Suppressor macrophage (primary cell): ENCODE measurements at regions not wholly inside any gene's neighbourhood (a gene's known extent, or its start where the extent isn't known, plus 50 kb on each side); places are given as distances from the start of the nearest gene placed in this dataset.
A peak's percentile ranks its signal among the peaks of the same experiment; 100 is the strongest.
"Not testable (repeated sequence)": the region's sequence is repeated elsewhere in the genome, so short reads cannot be mapped to it uniquely, and the experiment has no call there.

Experiments used
- DNase-seq, 4 experiments: peaks; one replicate each; pipeline ENCODE4 v3.0.0-alpha.2; 2020 to 2022

DNA sequence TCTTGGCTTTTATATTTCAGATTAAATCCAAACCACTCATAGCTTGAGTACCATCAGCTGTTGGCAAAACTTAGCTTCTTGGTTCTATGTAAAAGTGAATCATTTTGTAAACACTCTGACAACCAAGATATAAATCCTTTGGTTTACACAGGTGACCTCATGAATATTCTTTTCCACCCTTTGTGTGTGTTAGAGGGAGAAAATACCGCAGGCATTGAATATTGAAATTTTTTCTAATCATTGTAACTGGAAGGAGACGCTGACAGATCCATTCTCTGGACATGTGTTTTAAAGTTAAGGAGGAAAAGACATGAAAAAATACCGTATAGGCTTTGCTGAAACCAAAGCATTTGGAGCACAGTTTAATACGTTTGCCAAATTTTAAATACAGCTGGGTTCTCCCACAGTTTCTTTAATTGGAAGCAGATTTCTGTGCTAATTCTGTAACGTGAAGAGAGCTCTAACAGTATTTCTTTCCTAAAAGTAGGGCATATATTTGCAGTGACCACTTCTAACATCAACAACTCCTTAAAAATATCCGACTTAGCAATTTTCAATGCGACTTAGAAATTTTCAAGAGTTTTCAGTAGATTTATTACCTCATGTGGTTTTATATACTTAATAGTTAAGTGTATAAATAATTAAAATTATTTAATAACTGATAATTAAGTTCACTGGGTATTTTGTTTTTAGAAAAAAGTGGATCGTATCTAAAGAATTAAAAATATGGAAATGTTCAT is 388.2 kb downstream of the USP25 start:
- DNase-seq: no peak

DNA sequence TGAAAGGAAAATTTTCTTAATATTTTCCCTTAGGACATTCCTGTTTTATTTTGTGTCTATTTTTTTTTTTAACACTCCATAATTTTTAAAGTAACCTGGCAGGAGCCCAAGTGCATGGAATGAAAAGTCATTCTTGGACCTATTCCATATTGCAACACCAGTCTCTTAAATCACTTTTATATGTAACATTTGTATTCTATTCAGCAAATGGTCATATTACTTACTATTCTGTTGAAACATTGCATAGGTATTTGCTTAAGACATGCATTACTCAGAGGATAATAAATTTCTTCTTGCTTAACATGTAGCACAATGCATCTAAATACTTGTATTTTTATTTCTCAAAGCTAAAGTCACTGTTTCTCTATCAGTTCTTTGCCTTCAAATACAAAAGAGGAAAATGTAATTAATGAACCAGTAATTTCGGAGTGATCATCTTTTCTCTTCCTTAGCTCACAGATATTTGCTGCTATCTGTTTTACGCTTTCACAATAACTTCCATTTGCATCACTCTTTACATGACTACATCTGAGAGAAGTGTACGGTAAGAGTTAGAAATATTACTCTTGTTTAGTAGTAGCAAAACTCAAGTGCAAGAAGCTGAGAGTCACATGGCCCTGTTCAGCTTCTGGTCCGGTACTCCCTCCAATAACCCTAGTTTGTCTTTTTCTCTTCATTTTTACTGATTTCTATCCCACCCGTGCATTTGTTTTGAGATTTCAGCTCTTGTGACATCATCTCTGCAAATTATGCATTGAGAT is 394.8 kb downstream of the USP25 start:
- no peak for DNase-seq

- no peak for DNase-seq
Measured at GRCh38 chr21:16125274-16125673, 395.5 kb downstream of the USP25 start.

DNA sequence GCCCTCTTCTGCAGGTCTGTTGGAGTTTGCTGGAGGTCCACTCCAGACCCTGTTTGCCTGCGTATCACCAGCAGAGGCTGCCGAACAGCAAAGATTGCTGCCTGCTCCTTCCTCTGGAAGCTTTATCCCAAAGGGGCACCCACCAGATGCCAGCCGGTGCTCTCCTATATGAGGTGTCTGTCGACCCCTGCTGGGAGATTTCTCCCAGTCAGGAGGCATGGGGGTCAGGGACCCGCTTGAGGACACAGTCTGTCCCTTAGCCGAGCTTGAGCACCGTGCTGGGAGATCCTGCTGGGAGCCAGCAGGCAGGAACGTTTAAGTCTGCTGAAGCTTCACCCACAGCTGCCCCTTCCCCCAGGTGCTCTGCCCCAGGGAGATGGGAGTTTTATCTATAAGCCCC is 402.7 kb downstream of the USP25 start:
- DNase-seq: not testable (repeated sequence)

DNA sequence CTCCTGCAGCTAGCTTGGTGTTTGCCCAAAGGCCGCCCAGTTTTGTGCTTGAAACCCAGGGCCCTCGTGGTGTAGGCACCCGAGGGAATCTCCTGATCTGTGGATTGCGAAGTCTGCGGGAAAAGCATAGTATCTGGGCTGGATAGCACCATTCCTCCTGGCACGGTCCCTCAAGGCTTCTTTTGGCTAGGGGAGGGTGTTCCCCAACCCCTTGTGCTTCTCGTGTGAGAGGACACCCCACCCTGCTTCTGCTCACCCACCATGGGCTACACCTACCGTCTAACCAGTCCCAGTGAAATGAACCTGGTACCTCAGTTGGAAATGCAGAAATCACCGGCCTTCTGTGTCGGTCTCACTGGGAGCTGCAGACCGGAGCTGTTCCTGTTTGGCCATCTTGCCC is 403.5 kb downstream of the USP25 start:
- no peak for DNase-seq

DNA sequence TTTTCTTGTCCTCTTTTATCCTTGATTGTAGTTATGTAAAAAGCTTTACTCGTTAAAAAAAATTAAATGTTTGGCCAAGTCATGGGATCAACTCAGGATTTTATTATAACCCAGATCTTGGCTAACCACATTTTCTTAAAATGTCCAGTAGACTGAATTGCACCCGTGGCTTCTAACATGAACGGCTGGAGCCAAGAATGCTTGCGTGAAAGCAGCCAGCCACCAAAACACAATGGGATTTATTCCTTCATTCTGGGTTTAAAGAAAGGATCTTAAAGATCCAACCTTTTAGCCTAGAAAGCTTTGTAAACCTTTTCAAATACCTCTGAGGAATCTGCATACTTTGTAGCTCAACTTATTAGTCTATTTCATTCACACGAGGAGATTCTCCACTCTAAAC is 404.4 kb downstream of the USP25 start:
- no peak for DNase-seq

GRCh38 chr21:16137106-16137505 is 407.3 kb downstream of the USP25 start:
- DNase-seq: no peak

DNA sequence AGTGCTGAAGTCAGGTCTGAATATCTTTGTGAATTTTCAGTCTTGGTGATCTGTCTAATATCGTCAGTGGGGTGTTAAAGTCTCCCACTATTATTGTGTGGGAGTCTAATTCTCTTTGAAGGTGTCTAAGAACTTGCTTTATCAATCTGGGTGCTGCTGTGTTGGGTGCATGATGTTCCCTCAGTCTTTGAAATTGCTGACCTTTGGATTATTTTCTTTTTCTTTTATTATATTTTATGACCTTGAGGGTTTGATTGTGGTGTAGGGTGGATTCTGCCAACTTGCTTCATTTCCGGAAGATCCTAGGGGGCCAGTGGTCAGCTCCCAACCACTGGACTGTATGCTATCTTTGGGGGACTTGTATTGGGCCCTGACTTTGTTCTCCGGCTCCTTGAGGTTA is 415.3 kb downstream of the USP25 start:
- DNase-seq: no peak

DNA sequence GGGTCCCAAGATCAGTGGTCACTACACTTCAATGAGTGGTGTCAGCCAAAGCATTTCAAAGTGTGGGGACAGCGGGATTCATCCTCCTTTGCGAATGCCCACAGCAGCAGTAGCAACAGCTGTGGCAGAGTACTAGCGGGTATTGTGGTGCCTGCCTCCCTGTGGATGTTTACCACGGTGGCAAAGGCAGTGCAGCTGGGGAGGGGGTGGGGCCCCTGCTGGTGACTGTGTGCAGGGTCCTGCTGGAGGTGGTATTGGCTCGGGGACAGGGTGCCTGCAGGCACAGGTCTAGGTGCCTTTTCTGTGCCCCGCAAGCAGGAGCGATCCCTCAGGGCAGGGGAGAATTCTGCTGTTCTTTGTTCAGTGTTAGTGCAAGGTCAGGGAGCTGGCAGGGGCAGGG is 415.7 kb downstream of the USP25 start:
- DNase-seq: no peak

DNA sequence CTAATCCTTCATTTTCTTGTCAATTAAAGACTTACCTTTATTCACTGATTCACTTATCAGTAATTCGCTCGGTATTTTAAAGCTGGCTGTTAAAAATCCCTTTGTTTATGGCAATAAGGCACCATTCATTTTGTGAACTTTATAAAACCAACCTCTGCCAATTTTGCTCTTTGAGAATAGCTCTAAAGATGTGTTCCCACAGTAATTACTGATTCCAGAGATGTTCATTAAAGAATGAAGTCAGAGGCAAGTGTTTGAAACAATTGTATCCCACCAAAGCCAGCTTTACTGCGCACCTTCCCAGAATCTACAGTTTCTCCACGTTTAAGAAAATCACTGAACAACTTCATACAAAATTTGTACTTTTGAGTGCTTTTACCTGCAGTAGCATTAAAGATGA is 424.5 kb downstream of the USP25 start:
- no peak for DNase-seq

DNA sequence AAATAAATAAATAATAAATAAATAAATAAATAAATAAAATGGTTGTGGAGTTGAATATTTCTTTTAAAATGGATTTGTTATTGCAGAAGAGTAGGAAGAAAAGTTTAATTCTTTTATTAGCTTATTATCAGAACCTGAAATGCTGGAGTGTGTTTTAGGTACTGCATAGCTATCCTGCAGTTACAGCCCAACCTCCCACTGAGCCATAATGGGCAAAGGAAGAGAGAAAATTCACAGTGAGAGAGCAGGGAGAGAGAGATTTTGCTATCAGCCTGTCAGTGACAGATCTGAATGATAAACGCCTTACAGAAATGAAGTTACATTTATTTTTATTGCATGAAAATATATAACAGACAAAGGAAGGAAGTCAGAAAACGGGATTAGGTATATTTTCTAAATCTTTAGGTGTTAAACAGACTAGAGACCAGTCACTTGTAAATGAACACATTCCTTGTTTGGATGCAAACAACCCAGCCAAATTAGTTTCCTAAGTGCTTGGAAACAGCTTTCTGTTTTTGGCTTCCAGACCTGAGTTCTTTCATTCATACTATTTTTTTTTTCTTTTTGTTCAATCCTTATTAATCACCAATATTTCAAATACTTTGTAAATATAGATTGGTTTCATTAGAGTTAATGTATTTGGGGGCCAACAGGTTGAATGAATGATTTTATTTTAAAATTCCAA is 425.3 kb downstream of the USP25 start:
- no peak for DNase-seq

DNA sequence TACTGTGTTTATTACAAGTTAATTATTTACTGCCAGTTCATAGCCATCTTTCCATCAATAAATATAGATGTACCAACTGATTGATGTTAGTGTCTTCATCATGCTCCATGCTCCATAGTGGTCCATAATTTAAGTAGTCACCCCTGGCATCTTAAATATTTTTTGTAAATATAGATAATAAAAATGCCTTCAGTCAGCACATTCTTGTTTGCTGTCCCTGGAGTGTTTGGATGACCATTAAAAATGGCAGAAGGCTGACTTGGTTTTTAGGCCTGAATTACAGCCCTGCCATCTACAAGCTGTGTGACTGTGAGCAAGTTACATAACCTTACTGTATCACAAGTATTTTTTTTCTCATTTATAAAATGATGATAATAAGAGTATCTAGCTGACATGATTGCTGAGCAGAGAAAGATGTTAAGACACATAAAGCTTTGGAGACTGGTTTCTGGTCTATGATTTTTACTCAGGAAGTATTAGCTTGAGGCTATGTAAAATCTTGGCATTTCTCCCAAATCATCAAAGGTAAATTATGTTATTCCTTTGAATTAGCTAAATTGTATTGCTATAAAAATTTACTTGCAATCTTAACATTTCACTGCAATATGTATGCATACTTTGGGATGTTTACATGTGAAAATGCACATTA is 427.2 kb downstream of the USP25 start:
- DNase-seq: no peak

DNA sequence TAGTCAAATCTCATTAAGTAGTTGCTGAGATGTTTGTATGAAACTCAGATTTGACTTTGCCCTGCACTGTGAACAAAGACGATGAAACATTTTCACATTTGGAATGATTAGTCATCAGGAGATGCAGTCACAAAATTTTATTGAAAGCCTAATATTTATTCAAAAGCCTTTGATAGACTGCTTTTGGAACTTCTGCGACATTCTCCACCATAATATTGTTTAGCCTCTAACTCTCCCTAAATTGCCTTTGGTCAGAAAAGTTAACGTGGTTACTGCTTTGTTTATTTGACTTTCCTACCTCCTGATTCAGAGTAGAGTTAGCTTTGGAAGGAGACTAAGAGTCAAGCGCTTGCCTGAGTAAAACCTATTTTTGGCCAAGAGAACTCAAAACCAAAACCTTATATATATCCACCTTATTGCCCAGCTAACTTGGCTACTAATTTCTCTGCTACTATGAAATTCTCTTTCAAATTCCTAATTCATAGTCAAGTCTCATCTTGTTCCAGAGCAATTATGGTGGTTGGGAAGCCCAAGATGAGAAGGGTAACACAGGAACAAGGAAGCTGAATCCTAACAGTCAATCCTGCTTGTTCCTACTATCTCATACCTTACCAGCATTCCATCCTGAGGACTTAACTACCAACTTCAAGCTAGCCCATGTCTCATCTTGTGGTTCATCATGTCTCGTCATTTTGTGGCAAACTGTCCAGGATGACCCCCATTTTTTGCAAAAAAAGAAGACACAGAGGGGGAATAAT is 429.6 kb downstream of the USP25 start:
- DNase-seq: no peak

DNA sequence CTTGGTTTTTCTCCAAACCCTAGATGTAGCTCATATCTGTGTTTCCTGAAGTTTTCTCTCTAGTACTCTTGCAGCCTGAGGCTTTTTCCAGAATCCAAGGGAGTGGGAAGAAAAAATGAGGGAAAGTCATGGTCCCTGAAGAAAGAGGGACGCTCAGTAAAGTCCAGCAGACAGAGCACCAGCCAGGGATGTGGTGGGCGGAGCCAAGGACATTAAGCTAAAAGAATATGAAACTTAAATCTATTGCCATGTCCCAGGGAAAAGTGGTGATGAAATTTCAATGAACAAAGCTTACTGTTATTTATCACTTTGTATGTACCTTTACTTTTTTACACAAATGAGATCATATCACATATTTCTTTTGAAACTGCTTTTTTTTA is 430.2 kb downstream of the USP25 start:
- no peak for DNase-seq

DNA sequence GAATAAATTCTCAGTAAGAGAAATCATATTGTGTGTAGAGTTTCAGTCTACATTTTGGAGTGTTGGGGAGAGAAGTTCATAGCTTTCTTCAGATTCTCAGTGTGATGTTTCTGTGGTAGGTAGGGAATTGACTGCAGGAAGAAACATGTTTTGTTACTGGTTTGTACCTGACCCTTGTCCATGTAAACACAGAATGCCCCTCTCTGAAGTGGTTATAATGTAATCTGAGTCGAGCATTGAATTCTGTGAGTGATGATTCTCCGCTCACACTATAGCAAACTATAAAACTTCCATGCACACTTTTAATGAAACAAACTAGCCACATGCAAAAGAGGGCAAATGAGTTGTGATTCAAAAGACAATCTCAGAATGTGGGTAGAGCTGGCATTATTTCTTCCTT is 433.2 kb downstream of the USP25 start:
- no peak for DNase-seq

- DNase-seq: peak in 2 of 4 experiments; percentile 20 to 38
Measured at GRCh38 chr21:16169102-16169511, 439.3 kb downstream of the USP25 start.

- no peak for DNase-seq
Measured at GRCh38 chr21:16169779-16170178, 440.0 kb downstream of the USP25 start.

DNA sequence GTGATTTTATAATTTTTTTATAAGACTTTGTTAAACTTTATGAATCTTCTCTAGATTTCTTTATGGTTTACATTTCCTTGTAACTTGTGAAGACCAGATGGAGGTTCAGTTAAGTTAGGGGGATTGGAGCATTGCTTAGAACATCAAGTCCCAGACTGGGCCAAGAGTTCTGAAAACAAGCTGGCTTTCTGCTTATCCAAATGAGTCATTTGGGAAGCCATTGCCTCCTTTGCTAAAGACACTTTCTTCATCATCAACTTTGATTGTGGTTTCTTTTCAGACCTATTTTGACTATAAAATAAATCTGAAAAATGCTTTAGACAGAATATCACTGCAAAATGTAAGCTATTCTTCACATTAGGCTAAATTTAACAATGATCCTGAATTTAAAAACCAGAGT is 446.8 kb downstream of the USP25 start:
- no peak for DNase-seq

GRCh38 chr21:16177532-16177931 is 447.8 kb downstream of the USP25 start:
- no peak for DNase-seq

DNA sequence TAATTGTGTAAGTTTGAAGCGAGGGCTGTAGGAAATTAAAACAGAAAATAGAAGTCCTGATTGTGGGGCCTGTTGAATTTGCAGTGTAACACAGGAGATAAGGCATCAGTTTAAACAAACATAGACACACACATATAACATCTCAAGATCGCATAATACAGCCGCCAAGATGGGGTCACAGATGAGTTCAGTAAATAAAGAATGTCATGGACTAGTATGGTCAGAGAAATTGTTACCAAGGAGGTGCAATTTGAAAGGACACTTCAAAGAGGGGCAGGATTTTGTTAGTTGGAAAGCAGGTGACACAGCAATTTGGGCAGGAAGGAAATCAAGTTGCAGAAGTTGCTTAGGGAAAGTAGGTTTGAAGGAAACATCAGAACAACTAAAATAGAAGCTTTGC is 450.0 kb downstream of the USP25 start:
- peak in 1 of 4 experiments; percentile 18 for DNase-seq

DNA sequence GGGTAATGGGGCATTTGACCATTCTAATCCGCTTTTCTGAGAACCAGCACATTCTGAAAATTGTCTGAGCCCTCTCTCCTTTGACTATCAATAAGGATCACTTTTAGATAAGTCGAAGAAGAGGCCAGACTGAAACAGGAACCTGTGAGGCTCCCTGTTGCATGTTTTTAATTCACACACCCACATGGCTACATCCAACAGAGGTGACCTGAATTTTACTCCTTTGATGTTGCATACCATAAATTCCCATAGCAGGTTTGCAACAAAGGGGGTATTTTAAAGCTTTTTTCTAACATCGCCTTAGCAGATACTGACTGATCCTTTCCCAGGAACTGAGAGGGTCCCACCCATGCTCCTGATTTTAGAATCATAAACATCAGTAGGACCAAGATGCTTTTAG is 450.8 kb downstream of the USP25 start:
- no peak for DNase-seq

DNA sequence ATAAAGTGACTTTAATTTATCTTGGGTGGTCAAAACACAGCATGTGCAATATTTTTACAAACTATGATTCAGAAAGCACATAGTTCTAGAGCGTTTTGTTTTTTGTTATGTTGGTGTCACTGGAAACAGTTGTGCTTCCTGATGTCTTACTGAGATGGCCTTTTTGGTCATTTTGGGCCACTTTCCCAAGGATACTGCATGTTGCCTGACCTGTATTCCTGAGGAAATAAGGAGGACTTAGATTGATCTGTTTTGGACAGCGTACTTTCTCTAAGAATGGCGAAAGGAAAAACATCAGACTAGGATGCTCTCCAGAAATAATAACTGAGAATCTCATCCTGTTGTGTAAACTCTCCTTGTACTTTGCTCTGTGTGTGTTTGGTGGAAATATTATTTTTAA is 451.2 kb downstream of the USP25 start:
- DNase-seq: no peak

GRCh38 chr21:16185766-16186165 is 456.0 kb downstream of the USP25 start:
- DNase-seq: no peak
